Panc1 (cell line): ENCODE measurements at regions not wholly inside any gene's neighbourhood (a gene's known extent, or its start where the extent isn't known, plus 50 kb on each side); places are given as distances from the start of the nearest gene placed in this dataset.

ENCODE experiments used
- ATAC-seq: fragments of 200-7000 bp; cut with Tn5 transposase; 2 replicates; pipeline ENCODE4 v1.9.1; 2020; ENCODE audit warnings: mild to moderate bottlenecking, moderate library complexity
- BruUV-seq: library from RNA; stranded (reverse); fragments of 400-500 nt; replicated peaks from 2 replicates; lab custom pipeline; 2021; lab: Mats Ljungman, UMichigan
- CTCF ChIA-PET: fragments of 300-600 bp; sonication (Branson Sonifier 250); formaldehyde crosslinking; loops from one replicate; lab custom pipeline; 2022; ENCODE audit warnings: antibody characterized with exemption; lab: Charles Lee
- POLR2A ChIA-PET: fragments of 300-600 bp; sonication (Branson Sonifier 250); formaldehyde crosslinking; loops from one replicate; lab custom pipeline; 2022; ENCODE audit warnings: antibody characterized with exemption; lab: Charles Lee
- DNase-seq: peaks from one replicate; pipeline ENCODE4 v3.0.0-alpha.2; 2010; ENCODE audit warnings: low read depth, low spot score
- H3K27ac ChIP-seq: 2 replicates; pipeline ENCODE4 v1.5.1; 2011; ENCODE audit warnings: mild to moderate bottlenecking, low read length, inconsistent platforms
- H3K27me3 ChIP-seq: fragments of 200-500 bp; sonication (Bioruptor generic); 2 replicates; pipeline ENCODE4 v1.6.0; 2014; ENCODE audit warnings: low read length, inconsistent platforms; ENCODE audit not compliant: control insufficient read depth, insufficient read depth
- H3K36me3 ChIP-seq: fragments of 200-500 bp; sonication (Bioruptor generic); 2 replicates; pipeline ENCODE4 v1.5.1; 2014; ENCODE audit warnings: inconsistent platforms, mild to moderate bottlenecking, low read length, moderate library complexity; ENCODE audit not compliant: control insufficient read depth, insufficient read depth
- H3K4me1 ChIP-seq: 2 replicates; pipeline ENCODE4 v1.5.1; 2011; ENCODE audit warnings: inconsistent platforms, mild to moderate bottlenecking, low read length, moderate library complexity; ENCODE audit not compliant: control insufficient read depth, insufficient read depth
- H3K4me3 ChIP-seq, 2 experiments: 2 replicates each; pipeline ENCODE4 v1.5.1; 2011 to 2012; ENCODE audit warnings: low read depth in 2 of 2, low read length in 2 of 2, mild to moderate bottlenecking in 2 of 2, inconsistent platforms in 1 of 2, moderate library complexity in 1 of 2
- H3K9me3 ChIP-seq: fragments of 200-500 bp; sonication (Bioruptor generic); 2 replicates; pipeline ENCODE4 v1.5.1; 2014; ENCODE audit warnings: low read depth, mild to moderate bottlenecking, inconsistent platforms, low read length, moderate library complexity; ENCODE audit not compliant: control insufficient read depth, insufficient read depth
- POLR2AphosphoS5 ChIP-seq: IDR thresholded peaks from 2 replicates; pipeline ENCODE4 v1.6.1; 2012; ENCODE audit warnings: mild to moderate bottlenecking, low read depth, low read length, moderate library complexity
- SIN3A ChIP-seq: IDR thresholded peaks from 2 replicates; pipeline ENCODE4 v1.6.1; 2012; ENCODE audit warnings: low read depth, mild to moderate bottlenecking, low read length, moderate library complexity, borderline replicate concordance; ENCODE audit not compliant: insufficient read depth
- TCF7L2 ChIP-seq: IDR thresholded peaks from 2 replicates; pipeline ENCODE4 v1.6.1; 2011; ENCODE audit warnings: mild to moderate bottlenecking, low read depth, low read length, inconsistent platforms
- in situ Hi-C: cut with HindIII; loops from 2 replicates; pipeline ENCODE4 v1.10.0; 2016; ENCODE audit warnings: low sequenced_read_pairs, low pct_unique_long_range_greater_than_20kb
- intact Hi-C: fragments of 100-400 bp; cut with micrococcal nuclease; formaldehyde crosslinking; loops from one replicate; pipeline ENCODE4 v1.10.0; 2022; ENCODE audit not compliant: unreplicated experiment
- TF ChIP-seq, protein P1 (sequence below): fragments of 450-650 bp; IDR thresholded peaks from 2 replicates; pipeline ENCODE4 v1.5.1; 2017; ENCODE audit warnings: mild to moderate bottlenecking
- TF ChIP-seq, protein P2 (sequence below), 2 experiments: IDR thresholded peaks; 2 replicates each; pipeline ENCODE4 v1.6.1; 2011 to 2012; ENCODE audit warnings: low read depth in 2 of 2, control low read depth in 1 of 2, low read length in 1 of 2, mild to moderate bottlenecking in 1 of 2, moderate library complexity in 1 of 2; ENCODE audit not compliant: insufficient read depth in 1 of 2

DNA sequence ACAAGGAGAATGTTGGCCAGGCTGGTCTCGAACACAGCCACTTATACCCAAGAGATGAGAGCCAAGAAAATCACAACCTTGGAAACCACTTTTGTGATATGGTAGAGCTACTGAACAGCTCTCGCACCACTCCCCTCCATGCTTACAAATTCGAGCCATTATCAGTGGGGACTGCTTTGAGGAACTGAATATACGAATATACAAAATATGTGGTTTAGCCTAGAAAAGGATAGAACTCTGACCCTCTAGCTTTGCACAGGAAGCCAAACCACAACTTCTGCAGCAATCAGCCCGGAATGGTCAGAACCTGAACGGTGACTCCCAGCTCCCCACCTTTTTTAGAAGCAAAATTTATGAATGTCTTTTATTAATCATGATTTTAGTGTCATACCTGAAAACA, 129.8 kb upstream of the TMEM132C start:
- DNase-seq (no peak), ATAC-seq (no peak)

DNA sequence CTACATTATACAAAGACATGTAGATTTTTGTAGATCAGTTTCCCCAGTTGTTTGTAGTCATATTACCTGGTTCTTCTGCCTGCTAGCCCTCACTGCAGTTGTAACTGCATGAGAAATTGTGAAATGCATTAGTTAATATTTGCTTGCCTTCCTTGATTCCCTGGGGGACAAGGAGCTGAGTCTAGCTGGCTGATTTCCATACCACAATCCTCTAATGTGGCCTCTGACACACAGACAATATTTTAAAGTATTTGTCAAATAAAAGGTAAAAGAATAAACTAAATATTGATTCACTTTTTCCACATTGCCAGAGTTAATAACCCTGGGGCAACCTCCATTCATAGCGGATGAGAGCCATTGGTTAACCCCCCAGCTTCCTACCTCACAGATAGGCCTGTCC, 128.8 kb upstream of the TMEM132C start:
- CTCF ChIA-PET: no interaction called here
- no peak for DNase-seq
- Histone ChIP-seq H3K27me3 (no peaks in the 10 kb centered on the region), H3K4me1 (no peaks in the 10 kb centered on the region), H3K9me3 (no peaks in the 10 kb centered on the region), H3K27ac (no peak overlapping the region), H3K36me3 (no peaks in the 10 kb centered on the region), H3K4me3 (no peak overlapping the region)
- TF ChIP-seq, protein P1, sequence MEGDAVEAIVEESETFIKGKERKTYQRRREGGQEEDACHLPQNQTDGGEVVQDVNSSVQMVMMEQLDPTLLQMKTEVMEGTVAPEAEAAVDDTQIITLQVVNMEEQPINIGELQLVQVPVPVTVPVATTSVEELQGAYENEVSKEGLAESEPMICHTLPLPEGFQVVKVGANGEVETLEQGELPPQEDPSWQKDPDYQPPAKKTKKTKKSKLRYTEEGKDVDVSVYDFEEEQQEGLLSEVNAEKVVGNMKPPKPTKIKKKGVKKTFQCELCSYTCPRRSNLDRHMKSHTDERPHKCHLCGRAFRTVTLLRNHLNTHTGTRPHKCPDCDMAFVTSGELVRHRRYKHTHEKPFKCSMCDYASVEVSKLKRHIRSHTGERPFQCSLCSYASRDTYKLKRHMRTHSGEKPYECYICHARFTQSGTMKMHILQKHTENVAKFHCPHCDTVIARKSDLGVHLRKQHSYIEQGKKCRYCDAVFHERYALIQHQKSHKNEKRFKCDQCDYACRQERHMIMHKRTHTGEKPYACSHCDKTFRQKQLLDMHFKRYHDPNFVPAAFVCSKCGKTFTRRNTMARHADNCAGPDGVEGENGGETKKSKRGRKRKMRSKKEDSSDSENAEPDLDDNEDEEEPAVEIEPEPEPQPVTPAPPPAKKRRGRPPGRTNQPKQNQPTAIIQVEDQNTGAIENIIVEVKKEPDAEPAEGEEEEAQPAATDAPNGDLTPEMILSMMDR: no peak
- no peak for TF ChIP-seq SIN3A
- intact Hi-C loops (no loop called here), in situ Hi-C loops (no loop called here)
- POLR2A ChIA-PET: no interaction called here
- no peak for ATAC-seq
- no TSS peak for BruUV-seq

More for the DNA sequence above, 129.8 kb upstream of the TMEM132C start:
- CTCF ChIA-PET: interaction anchor here (0.5 kb wide), 1 partner anchor 61 kb away, joined by 5 read pairs; no protein-coding TSS in a partner anchor
- TF ChIP-seq TCF7L2 (no peak), SIN3A (no peak), POLR2AphosphoS5 (no peak)
- TF ChIP-seq, protein P1: no peak
- TF ChIP-seq, protein P2, sequence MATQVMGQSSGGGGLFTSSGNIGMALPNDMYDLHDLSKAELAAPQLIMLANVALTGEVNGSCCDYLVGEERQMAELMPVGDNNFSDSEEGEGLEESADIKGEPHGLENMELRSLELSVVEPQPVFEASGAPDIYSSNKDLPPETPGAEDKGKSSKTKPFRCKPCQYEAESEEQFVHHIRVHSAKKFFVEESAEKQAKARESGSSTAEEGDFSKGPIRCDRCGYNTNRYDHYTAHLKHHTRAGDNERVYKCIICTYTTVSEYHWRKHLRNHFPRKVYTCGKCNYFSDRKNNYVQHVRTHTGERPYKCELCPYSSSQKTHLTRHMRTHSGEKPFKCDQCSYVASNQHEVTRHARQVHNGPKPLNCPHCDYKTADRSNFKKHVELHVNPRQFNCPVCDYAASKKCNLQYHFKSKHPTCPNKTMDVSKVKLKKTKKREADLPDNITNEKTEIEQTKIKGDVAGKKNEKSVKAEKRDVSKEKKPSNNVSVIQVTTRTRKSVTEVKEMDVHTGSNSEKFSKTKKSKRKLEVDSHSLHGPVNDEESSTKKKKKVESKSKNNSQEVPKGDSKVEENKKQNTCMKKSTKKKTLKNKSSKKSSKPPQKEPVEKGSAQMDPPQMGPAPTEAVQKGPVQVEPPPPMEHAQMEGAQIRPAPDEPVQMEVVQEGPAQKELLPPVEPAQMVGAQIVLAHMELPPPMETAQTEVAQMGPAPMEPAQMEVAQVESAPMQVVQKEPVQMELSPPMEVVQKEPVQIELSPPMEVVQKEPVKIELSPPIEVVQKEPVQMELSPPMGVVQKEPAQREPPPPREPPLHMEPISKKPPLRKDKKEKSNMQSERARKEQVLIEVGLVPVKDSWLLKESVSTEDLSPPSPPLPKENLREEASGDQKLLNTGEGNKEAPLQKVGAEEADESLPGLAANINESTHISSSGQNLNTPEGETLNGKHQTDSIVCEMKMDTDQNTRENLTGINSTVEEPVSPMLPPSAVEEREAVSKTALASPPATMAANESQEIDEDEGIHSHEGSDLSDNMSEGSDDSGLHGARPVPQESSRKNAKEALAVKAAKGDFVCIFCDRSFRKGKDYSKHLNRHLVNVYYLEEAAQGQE (IDR thresholded peaks at IDR 0.05; ENCODE audit: insufficient read depth in 1 of 2, low read depth in 2 of 2, low read length in 1 of 2): no peak
- H3K36me3 ChIP-seq: no peaks in the 10 kb centered on the region
- H3K9me3 ChIP-seq: no peaks in the 10 kb centered on the region
- no peak overlapping the region for H3K27ac ChIP-seq
- POLR2A ChIA-PET: no interaction called here
- H3K4me3 ChIP-seq: no peak overlapping the region
- intact Hi-C loops: no loop called here
- in situ Hi-C loops: no loop called here
- H3K27me3 ChIP-seq: no peaks in the 10 kb centered on the region
- no TSS peak for BruUV-seq
- no peaks in the 10 kb centered on the region for H3K4me1 ChIP-seq
